Peyer's patch (tissue), 4 donors: ENCODE measurements at regions not wholly inside any gene's neighbourhood (a gene's known extent, or its start where the extent isn't known, plus 50 kb on each side); places are given as distances from the start of the nearest gene placed in this dataset.

Source experiments
- CTCF ChIP-seq, 6 experiments: fragments of 450-650 bp in 4 of 6; fragments of 200-600 bp in 2 of 6; sonication (generic) in 1 of 6; IDR thresholded peaks; one replicate each; pipeline ENCODE4 v1.5.1; 2017 to 2019; ENCODE audit warnings: antibody characterized with exemption in 6 of 6, mild to moderate bottlenecking in 3 of 6, moderate library complexity in 1 of 6
- POLR2A ChIP-seq, 2 donors: fragments of 450-650 bp; IDR thresholded peaks; one replicate each; pipeline ENCODE4 v1.5.1; 2017; ENCODE audit warnings: antibody characterized with exemption in 2 of 2, mild to moderate bottlenecking in 2 of 2, moderate library complexity in 2 of 2

GRCh38 chr14:71203306-71203705, 296.0 kb downstream of the PCNX1 start:
- TF ChIP-seq CTCF (IDR thresholded peaks at IDR 0.05) (no peak), POLR2A (IDR thresholded peaks at IDR 0.05) (no peak)
